Activated CD4-positive, alpha-beta T cell treated with anti-CD3 and anti-CD28 coated beads, Interleukin-10, Interleukin-2, amounts not matched to agents 100 ng/mL and 50 ng/mL, durations not matched to agents 16 hours and 8 hours (primary cell): ENCODE measurements at regions not wholly inside any gene's neighbourhood (a gene's known extent, or its start where the extent isn't known, plus 50 kb on each side); places are given as distances from the start of the nearest gene placed in this dataset.

Source experiments
- DNase-seq: peaks from one replicate; pipeline ENCODE4 v3.0.0-alpha.2; 2020

DNA sequence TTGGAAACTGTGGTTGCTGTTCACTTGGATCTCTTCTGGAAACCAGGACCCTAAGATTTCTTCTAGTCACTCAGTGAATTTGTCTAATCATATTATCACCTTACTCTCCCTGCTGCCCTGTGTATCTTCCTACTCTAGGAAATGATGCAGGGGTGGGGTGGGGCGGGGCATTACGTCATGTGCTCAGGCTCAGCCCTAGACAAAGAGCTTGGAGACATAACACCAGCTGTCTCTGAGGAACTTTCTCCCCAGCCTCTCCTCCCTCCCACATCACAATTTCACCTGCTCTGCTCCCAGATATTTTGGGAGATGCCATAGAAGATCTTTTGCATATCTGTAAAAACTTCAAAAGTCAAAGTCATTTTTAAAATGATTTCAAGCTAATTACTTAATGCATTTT is 470.4 kb downstream of the ZSWIM6 start:
- no peak for DNase-seq

DNA sequence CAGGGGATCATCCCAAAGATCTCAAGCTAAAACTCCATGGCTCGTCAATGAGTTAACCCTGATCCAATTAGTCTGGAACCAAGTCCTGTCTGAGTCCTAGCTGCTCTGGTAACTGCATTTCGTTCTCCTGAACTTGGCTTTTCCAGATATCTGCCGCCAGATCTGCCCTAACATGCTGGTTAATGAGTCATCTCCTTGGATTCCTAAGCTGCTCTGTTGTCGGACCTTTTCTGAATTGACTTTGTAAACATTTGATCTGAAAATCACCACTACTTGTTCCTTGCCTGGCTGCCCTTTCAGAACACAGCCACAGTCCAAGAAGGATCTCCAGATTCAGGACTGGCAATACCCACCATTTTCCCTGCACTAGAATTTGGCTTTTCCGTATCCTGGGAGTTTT is 473.0 kb downstream of the ZSWIM6 start:
- DNase-seq = no peak

DNA sequence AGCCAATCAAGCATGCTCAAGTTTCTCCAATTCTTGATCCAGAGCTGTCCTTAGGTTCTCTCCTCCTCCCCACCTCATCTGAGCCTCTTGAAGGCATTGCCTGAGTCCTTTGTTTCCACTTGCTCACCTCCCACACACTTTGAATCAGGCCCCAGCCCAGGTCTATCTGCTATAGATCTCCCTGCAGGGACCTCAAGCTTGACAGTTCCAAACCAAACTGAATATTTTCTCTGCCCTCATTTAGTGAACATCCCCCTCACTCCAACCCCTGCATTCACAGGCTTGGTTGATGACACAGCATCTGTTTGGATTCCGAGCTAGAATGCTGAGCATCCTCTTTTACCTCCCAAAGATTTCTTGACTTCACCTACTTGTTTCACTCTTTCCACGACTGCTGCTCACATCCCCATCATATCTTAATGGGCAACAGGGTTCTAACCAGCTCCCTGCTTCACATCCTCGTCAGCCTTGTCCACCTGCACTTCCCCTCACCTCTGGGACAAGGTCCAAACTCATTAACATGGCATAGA is 474.5 kb downstream of the ZSWIM6 start:
- DNase-seq = no peak

DNA sequence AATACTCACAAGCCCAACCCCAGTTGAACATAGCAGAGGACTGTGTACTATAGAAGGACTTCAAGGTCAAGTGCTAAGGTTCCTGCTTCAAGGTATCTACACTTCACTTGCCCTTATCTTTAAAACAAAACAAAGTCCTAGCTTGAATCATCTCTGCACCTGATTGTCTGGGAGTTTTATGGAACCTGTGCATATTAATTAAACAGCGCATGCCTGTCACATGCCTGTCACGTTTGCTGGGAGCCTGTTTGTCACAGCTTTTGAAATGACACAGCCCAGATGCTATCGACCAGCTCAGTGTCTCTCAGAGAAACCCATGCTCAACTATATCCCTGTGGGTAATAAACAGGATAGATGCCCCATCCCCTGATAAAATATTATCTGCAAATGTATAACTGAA is 476.0 kb downstream of the ZSWIM6 start:
- DNase-seq = no peak

DNA sequence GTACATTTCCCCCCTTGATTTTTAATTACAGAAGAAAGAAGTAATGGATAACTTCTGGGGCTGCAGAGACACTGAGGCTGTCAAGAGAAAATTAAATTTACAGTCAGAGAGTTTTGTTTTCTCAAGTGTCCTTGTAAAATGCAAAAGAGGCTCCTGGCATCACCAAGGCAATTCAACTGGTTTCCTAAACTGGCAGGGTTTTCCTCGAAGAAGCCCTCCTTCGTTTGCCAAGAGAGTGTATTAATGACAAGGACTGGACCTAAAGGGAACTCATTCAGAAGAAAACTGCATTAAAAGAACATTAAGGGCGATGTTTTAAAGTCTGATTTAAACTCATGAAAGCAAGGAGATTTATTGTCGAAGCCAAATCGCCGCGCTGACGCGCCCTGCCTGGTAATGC is 476.9 kb downstream of the ZSWIM6 start:
- no peak for DNase-seq

DNA sequence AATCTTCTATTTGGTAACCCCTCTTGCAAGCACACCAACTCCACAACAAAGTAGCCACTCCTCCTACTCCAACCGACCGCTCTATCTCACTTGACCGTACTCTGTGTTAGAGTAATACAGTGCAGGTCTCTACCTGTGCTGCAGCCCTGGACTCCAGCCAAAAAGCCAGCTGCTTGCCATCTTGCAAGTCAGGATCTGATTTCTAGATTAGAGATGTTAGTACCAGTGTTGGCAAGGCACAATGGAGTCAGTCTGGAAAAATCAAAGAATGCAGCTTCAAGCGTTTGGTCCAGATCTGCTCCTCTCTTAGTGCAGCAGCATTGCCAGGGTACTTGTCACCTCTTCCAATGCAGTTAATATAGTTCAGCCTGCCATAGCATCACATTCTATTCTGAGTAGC is 477.6 kb downstream of the ZSWIM6 start:
- DNase-seq = no peak

DNA sequence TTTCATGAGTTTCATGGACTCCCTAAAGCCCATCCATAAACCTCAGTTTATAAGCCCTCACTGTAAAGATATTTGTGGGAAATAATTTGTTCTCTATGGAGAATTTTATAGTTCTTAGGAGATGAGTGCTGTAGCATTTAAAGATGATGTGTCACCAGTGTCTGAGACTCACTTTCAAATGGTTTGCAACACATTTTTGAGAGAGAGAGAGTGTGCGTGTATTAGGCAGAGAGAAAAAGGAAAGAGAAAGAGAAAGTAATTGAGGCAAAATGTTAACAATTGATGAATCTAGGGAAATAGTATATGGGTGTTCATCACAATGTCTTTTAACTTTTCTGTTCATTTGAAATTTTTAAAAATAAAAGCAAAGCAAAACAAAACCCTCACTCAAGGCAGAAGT is 479.0 kb downstream of the ZSWIM6 start:
- no peak for DNase-seq

DNA sequence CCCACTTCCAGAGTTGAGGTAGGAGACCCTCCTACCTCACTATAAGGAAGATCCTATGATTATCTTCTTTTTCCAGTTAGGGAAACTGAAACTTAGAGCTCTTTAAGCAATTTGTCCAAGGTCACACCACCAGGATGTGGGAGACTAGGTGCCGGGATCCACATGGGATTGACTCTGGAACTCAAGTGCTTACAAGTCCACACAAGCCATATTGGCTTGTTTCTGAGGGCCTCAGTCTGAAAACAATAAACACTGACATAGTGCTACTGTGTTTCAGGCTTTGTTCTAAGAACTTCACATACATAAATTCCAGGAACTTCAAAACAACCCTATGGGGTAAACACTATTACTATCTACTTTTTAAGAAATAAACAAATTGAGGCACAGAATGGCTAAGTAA is 481.3 kb downstream of the ZSWIM6 start:
- no peak for DNase-seq

DNA sequence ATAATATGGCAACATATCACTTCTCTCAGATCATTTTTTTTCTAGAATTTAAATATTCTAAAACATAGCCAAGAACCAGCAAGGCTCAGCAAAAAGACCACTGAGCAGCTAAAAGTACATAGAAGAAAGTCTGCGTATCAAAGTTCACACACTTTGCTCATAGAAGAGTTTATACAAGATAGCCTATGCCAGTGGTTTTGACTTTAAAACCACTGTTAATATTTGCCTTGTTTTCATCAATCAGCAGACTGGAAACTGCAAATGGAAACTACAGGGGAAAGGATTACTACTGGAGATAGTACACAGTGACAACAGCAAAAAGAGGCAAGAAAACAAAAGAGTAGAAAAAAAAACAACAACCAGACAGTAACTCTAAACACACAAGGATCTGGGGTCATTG is 483.3 kb downstream of the ZSWIM6 start:
- no peak for DNase-seq

DNA sequence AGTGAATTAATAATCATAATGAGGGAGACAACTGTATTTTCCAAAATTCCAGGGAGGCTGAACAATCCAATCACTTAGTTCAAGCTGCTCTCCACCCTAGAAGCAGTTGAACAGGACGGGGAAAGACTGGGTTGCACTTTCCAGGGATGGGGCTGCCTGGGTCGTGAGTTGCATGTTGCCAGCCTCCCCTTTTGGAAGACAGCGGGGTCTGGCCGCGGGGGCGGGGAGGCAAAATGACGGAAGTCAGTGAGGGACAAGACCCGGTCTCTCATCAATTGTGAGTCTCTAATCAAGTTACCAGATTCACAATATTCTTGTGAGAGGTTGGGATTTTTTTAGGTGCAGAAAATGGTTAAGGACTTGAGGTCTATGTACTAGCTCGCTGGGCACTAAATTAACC is 484.1 kb downstream of the ZSWIM6 start:
- no peak for DNase-seq

DNA sequence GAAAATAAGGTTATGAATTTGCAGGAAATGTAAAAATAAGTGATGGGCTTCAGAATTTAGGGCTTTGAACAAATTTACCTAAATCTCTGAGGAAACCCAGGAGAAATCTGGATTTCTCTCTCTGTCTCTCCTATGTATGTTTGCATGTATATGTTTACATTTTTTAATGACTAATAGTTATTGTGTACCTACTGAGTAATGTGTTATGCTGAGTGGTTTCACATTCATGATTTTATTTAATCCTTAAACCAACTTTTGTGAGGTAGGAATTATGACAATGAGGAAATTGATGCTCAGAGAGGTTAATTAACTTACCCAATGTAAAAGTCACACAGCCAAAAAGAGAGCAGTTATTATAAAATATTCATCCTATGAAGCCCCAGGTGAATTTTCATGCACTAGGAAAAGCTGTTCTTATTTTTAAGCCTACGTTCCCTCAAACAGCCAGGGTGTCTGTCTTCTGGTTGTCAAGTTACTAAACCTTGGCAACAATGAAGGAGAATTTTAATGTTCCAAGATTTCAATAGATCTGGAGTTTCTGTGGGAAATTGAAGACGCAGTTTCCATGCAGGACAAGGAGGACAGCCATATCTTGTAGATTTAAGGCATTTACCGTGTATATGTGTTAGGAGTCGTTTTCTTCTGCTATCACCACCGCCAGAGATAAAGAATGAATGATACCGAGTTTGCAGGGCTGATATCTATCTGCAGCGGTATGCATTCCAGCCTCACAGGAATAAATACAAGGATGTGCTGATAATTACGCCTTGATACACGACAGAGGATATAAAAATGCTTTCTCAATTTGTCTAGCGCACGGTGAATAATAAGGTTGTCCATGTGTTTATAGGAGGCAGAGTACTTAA is 484.8 kb downstream of the ZSWIM6 start:
- no peak for DNase-seq

DNA sequence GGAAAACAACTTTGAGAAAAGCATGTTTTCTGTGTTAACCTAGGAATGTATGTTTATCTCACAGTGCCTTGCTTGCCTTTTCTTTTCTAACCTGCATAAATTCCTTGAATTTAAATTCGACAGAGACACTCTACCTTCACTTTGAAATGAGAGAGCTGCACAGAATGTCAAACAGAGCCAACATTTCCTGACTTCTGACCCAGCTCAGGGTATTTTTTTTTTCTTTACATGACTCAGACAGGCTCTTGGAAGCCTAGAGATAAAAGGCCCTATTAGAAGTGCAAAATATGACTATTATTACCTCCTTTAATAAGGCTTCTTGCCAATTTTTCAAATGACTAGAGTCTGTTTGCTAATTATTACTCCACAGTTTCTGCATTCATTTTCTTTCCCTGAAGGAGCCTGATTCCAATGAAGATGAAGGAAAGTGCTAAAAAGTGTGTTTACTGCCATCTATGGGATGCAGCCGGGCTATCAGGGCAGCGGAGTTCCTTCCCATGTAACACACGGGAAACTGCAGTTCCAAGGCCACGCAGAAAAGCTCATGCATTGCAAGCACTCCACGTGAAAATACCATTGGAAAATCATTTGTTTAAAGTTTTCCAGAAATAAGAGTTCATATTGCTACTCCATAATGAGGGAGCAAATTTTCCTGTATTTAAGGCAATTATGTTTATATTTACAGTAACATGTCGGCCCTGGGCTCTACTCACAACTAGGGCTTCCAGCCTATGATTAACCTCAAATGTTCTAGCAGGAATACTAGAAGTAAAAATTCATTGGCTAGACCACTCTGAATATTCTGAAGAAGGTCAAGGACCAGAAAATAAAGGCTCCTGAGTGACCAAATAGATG is 485.6 kb downstream of the ZSWIM6 start:
- no peak for DNase-seq

DNA sequence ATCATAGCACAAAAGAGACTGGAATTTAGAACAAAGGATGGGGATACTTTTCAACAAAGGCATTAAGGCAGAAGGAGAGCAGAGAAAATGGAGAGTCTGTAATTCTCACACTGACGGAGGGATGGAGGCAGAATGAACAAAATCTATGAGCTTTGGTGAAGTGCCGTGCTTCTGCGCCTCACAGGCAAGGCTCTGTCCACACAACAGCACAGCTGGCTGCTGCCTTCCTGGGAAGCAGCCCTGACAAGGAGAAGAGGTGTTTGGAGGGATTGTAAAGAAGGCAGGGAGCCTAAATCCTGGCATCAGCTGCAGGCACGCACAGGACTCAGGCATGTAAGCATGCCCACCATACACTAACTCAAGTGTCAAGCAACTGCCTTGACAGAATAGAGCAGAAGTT is 485.2 kb upstream of the KIF2A start:
- no peak for DNase-seq

DNA sequence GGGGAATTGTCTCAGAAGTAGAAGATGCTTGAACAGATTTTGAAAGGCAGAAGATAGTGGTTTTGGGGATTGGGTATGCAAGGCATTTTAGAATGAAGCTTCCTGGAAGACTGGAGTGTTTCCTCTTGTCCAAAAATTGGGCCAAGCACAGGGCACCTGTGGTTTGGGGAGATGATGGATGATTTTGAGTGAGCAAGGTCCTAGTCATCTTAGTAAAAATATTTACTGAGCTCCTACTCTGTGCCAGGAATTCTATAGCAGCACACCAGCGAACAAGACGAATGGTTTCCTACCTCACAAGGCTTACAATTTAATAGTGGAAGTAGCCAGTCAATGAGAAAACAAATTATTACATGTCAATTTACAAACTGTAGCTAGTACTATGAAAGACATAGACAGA is 484.4 kb upstream of the KIF2A start:
- DNase-seq = no peak

DNA sequence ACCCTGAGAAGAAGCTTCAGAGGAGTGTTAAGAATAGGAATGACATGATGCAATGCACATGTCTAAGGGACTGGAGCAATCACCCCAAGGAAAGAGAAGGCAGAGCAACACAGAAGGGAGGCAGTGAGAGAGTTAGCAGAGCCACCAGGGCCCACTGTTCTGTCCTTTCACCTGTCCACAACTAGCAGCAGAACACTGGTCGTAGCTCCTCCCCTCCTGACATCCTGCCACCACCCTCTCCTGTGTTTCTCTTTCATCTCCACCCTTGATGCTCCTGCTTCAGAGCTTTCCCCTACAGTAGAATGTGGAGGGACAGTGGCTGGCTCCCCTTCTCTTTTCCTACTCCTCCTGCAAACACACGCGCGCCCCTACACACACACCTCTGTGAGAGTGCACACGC is 483.4 kb upstream of the KIF2A start:
- DNase-seq = no peak

DNA sequence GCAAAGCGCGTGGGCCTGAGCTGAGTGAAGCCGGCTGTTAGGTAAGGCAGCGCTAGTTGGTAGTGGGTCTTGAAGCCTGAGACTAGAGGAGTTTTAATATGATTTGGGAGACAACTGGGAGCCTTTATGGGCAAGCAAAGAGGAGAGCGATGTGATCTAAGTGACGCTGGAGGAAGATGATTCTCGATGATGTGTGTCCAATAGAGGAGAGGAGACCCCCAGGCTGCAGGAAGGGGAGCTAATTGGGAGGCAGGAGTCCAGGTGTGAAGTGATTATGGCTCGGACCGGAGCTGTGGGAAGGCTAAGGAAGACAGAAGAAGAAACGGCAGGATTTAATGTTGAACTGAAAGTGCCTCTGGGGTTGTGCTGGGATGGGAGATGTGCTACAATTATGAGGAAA is 482.9 kb upstream of the KIF2A start:
- DNase-seq = no peak

DNA sequence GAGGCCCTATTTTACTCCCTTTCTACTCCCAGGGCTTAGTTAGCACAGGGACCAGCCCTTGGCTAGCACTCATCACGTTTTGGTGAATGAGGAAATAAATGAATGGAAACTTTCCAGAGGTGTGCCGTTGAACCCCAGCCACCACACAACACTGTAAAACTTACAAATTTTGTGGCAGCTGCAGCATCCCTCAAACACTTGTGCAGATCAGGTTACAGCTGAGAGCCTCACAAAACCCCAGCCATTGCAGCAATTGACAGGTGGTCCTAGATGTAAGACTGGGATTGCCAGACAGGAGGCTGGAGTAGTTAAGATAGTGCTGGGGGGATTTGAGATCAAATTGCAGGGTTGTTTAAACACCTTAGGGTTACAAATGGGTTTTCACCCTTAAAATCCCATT is 482.2 kb upstream of the KIF2A start:
- no peak for DNase-seq

DNA sequence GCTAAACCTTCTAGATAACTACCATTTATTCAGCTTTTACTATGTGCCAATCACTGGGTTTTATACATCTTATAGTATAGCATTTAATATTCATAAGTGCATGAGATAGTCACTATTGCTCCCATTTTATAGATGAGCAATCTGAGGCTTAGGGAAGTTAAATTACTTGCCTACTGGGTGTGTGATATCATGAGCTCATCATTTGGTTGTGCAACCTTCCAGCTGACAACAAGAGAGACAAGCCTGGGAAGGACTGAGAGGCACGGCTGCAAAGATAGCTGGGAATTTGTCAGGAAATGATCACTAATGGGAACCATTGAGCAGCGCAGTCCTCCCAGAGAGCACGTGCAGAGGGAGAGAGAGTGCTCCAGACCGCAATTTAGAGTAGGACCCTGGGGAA is 481.6 kb upstream of the KIF2A start:
- no peak for DNase-seq

DNA sequence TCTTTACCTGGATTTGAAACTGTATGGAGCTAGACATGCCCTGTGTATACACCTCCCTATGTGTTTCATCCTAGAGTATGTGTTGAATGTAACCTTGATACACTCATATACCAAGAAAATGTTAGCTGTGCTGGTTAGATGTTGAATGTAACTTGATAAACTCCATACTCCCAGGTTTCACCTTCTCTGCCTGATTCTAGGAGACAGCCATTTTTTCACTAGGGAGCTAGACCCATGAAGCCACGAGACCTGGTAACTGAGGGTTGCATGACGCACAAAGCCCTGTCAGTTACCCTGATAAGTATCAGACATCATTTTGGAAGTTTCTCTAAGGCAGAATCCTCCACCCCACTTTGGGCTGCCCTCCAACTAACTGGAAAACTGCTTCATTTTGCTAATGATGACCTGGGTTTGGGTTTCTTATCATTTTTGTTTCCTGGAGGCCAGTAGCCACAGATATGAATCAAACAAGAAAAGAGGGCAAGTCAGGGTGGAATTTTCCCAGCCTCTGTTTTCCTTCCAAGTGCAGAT is 478.5 kb upstream of the KIF2A start:
- DNase-seq = no peak

DNA sequence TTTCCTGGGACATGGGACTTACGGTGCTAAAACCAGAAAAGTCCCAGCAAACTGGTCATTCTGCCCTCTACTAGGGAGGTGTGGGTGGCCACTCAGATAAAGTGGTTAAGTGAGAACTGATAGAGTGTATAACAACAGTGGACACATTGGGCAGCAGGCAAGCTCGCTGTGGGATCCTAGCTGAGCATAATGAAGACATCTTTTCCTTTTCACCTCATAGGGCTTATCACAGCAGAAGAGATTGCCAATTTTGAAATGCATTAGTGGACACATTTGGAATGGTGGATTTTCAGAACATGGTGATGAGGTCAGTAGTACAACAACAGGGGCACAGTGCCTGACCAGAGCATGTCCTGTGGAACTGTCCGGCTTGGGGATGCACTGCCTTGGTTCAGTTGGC is 477.1 kb upstream of the KIF2A start:
- no peak for DNase-seq

DNA sequence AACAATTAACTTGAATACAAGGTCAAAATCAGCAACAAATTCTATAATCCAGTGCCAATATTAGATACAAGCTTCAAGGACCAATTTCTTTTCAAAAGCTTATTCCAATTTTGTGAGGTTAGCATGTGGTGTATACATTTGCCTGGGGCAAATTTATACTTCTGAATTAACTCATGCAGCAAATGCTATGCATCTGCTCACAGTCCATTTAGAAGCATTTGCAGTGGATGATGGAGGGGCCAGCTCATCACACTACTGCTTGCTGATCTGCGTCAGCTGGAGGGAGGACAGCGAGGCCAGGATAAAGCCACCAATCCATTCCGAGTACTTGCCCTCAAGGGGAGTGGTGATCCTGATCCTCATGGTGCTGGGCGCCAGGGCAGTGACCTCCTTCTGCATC is 474.3 kb upstream of the KIF2A start:
- no peak for DNase-seq

DNA sequence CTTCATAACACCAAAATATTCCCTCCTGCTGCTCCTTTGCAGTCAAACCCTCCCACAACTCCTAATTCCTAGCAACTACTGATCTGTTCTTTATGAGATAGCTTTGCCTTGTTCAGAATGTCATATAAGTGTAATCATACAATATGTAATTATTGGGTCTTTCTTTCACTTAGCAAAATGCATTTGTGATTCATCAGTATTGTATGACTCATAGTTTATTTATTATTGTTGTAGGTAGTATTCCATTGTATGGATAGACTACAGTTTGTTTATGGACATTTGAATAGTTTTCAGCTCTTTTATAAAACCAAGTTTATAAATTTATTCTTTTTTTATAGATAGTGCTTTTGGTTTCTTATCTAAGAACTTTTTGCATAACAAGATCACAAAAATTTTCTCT is 468.2 kb upstream of the KIF2A start:
- DNase-seq = no peak

DNA sequence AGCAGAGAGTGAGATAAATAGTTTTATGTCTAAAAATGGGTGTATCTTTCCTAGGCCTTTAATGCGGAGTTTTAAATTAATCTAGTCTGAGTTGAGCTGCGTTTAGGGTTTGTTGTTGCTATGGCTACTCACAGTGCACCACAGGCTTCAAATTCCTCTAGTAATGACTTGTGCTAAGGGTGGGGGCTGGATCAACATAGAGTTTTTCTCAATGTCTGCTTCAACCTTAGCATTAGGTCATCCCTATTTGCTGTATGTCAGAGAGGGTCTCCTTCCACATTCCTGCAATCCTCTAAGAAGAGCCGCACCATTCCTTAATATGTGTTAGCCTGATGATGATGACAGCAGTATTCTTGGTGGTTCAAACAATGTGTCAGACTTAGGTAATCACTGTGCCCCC is 465.6 kb upstream of the KIF2A start:
- DNase-seq = no peak

DNA sequence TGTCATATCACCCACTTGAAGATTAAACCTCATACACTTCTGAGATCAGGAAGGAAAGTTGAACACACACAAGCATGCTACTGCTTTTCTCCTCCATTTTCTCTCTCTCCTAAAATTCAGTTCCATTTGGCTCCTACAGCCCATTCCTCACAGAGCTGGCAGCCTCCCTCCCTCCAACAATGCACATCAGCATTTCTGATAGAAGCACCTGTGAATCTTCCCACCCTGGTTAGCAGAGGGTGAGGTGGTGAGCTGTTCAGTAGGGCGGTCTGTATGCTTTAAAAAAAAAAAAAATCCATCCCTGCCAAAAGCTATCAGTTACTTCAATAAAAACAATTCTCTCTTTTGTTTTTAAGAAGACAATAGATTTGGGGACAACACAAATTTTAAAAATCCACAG is 463.2 kb upstream of the KIF2A start:
- DNase-seq = no peak
